HG03060 (cell line): ENCODE measurements at regions not wholly inside any gene's neighbourhood (a gene's known extent, or its start where the extent isn't known, plus 50 kb on each side); places are given as distances from the start of the nearest gene placed in this dataset.
"Not testable (repeated sequence)": the region's sequence is repeated elsewhere in the genome, so short reads cannot be mapped to it uniquely, and the experiment has no call there.

ENCODE experiments used
- ATAC-seq: cut with Tn5 transposase; IDR thresholded peaks from one replicate; pipeline ENCODE4 v1.9.1; 2021; ENCODE audit warnings: low read depth, moderate number of reproducible peaks; ENCODE audit not compliant: unreplicated experiment

GRCh38 chr2:117603567-117603966 is 210.9 kb upstream of the DDX18 start:
- ATAC-seq = no peak

GRCh38 chr2:117607202-117607601 is 207.3 kb upstream of the DDX18 start:
- no peak for ATAC-seq

DNA sequence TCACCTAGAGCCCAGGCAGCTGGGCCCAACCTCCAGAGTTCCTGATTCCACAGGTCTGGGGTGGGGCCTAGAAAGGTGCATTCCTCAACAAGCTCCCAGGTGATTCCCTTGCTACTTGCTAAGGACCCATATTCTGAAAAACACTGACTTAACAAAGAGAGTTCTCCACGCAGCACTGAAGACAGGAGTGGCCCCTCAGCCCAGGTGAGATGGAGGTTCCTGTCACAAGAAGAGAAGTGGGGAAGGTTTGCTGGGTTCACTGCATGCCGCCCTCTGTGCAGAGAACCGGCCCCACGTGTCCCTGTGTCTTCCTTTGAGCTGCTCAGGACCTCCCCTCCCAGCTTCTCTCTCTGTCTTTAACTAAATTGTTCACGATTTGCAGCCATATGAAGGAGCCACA is 201.4 kb upstream of the DDX18 start:
- ATAC-seq = no peak

- ATAC-seq = no peak
These were observed 200.2 kb upstream of the DDX18 start for GRCh38 chr2:117614296-117614695.

DNA sequence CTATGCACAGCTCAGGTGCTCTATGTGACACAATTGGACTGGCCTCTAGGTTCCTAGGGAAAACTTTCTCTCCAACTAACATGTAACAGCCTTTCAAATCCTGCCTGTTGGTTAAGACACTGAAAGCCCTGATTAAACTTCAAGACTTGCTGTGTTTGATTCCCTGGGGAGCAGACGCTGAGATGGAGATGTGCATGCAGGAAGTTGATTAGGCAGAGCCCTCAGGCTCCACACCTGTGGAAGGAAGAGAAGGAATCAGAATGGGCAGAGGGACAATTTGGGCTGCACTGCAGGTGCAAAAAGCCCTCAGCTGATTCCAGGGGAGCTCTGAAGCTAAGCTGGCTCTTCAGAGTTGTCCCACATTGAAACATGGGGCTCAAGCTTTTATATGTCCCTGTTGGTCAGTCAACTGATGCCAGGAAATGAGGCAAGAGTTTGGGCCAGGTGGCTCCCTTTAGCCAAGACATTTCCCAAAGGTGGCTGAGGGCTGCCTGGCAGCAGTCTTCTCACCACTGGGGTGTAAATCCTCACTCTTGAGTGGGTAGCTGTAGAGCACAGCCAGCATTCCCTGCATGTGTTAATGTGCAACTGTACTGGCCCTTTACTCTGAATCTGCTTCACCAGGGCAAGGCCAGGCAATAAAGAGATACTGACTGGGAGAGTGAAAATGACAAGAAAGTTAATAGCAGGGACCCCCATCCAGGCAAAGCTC is 199.5 kb upstream of the DDX18 start:
- no peak for ATAC-seq

- no peak for ATAC-seq
These were observed 195.9 kb upstream of the DDX18 start for GRCh38 chr2:117618607-117619006.

DNA sequence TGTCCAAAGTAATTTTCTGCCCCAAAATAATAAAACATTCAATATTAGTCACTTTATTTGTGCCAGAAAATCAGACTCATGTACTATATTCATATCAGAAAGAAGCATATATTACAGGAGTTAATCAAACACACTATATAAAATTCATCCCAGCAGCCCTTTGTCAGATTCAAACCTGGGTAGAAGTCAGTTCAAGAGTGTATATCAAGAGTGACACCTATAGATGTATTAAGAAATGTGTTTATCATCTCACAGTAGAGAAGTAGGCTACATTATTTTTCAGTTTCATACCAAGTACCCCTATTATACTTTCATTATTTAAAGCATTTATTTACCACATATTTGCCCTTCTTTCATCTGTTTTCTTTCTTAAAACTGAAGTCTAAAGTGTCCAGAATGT is 193.2 kb upstream of the DDX18 start:
- no peak for ATAC-seq

- not testable (repeated sequence) for ATAC-seq
These were observed 191.3 kb upstream of the DDX18 start for GRCh38 chr2:117623175-117623574.

GRCh38 chr2:117631152-117631945 is 183.1 kb upstream of the DDX18 start:
- ATAC-seq = no peak

GRCh38 chr2:117635481-117635880 is 179.0 kb upstream of the DDX18 start:
- no peak for ATAC-seq

DNA sequence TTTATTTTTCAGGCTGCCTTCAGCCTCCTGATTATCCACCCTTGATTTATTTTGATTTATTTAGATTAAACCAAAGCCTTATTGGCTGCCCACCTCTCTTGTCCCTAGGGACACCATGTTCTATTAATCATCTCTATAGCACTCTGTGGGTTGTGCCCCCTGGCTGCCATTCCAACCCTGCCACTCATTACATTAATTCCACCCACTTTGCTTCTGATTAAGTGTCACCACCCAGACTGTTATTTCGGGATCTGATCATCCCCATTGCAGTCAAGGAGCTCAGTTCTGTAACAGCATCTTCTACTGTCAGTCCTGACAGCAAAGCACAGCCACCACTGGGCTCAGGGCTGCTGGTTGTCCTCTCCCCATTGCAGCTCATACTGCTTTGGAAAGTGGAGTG is 175.1 kb upstream of the DDX18 start:
- ATAC-seq = no peak

DNA sequence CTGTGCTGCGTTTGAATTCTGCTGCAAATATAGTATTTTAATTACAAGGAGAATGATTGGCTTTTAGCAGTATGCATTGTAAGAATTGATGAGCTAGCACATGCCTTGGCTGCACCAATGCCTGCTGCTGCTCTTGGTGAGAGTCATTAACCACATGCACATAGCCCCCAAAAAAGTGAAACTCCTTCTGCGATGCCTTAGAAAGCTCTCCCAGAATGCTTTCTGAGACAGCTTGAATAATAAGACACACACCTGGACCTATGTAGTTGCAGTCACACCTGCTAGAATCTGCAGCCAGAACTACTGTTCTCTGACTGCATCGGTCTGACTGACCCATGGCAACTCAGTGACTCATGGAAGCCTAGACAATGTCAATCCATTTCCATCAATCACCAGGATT is 170.1 kb upstream of the DDX18 start:
- no peak for ATAC-seq

DNA sequence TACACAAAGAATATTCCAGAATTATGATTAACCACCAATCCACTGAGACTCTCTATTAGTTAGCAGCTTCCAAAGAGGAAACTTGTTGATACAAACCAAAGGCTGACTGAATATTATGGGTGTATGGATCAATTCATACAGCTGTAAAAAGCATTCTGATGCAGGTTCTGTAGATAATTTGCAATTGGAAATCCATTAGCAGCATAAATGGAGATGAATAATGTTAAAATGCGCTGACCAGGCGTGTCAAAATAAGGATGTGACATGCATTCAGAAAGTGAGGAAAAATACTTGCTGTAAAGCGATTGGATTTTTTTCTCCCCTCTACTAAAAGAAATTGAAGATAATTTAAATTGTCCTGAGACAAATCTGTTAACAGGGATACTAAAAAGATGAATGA is 169.0 kb upstream of the DDX18 start:
- no peak for ATAC-seq

GRCh38 chr2:117646099-117646498 is 168.4 kb upstream of the DDX18 start:
- ATAC-seq = no peak

- no peak for ATAC-seq
These were observed 167.6 kb upstream of the DDX18 start for GRCh38 chr2:117646872-117647271.

- no peak for ATAC-seq
These were observed 157.9 kb upstream of the DDX18 start for GRCh38 chr2:117656546-117656945.

DNA sequence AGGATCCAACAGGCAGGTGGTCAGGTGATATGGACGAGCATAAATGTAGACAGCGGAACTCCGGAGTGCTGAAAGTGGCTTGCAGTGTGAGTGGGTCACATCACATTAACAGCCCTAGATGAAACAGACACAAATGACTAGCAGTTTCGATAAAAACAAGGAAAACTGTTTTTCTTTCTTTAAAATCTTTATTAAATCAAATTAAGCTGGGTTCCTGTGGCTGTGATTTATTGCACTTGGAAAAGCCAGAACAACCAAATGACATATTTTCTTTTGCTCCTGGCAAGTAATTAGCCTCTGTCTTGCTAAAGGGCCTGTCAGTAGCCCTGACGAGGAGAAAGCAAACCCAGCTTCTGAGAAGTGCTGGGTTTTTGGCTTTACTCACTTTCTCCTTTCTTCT is 152.9 kb upstream of the DDX18 start:
- no peak for ATAC-seq

GRCh38 chr2:117674172-117674571 is 140.3 kb upstream of the DDX18 start:
- no peak for ATAC-seq

DNA sequence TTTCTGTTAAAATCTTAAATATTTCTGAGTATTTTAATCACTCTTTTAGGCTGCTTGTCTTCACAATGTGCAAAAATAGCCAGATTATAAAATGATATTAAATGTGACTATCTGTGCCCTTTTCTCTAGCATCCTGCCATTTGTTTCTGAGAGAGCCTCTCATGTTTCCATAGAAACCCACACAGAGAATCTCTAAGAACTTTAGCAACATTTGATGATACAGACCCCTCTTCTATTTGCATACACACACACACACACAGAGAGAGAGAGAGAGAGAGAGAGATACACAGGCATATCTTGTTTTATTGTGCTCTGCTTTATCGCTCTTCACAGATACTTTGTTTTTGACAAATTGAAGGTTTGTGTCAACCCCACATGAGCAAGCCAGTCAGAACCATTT is 134.5 kb upstream of the DDX18 start:
- no peak for ATAC-seq

DNA sequence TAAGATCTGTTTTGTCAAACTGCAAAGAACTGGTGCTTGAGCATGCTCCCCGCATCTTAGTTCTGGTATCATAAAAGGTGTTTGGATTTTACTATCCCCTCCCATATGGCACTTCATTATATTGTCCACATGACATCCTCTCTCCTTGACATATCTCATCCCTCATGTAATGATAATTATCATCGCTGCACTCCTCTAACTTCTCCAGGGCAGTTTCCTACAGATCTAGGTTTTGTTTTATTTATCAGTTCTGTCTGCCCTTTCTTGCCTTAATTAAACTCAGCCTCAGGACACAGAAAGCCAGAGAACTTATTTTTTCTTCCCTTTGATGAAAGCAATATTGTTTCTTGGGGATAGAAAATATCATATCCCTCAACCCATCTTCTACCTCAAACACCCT is 129.6 kb upstream of the DDX18 start:
- ATAC-seq = no peak

DNA sequence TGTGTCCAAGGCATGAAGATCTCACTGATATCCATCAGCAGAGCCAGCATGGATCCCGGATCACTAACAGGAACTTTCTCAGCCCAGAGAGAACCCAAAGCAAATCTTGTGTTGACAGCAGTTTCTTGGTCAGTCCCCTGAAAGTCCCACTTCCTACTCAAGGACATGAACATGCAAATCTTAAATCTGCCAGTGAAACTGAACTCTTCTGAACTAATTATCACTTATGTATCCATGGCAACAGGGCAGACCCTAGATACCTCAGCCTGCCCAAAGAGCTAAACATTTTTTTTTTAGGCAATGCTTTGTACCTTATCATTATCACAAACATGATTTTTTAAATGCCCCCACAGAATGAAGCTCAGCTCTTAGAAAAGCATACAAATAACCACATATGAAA is 127.8 kb upstream of the DDX18 start:
- peak; percentile 87 for ATAC-seq

- no peak for ATAC-seq
These were observed 122.9 kb upstream of the DDX18 start for GRCh38 chr2:117691595-117691994.
